Posterior cingulate gyrus (tissue), 11 donors: ENCODE measurements at regions not wholly inside any gene's neighbourhood (a gene's known extent, or its start where the extent isn't known, plus 50 kb on each side); places are given as distances from the start of the nearest gene placed in this dataset.

Experiments
- DNase-seq, 10 donors: peaks; one replicate each; pipeline versions ENCODE4 v3.0.0 to v3.0.0-alpha.2; 2020 to 2021; ENCODE audit warnings: mixed read lengths in 3 of 10
- intact Hi-C: fragments of 100-400 bp; cut with DNase I; formaldehyde crosslinking; loops from one replicate; pipeline ENCODE4 v1.15.1; 2023

- peak in 1 of 10 donors; percentile 36 for DNase-seq
- intact Hi-C loops = no loop called here
These were observed 289.2 kb downstream of the MN1 start for GRCh38 chr22:27512283-27512761.

- intact Hi-C loops = no loop called here
- DNase-seq = no peak
These were observed 288.5 kb downstream of the MN1 start for GRCh38 chr22:27513021-27513420.

GRCh38 chr22:27514601-27515523 is 286.7 kb downstream of the MN1 start:
- intact Hi-C loops = no loop called here
- peak in 1 of 10 donors; percentile 20 for DNase-seq

GRCh38 chr22:27517361-27518155 is 284.0 kb downstream of the MN1 start:
- DNase-seq = peak in 1 of 10 donors; percentile 10
- intact Hi-C loops = no loop called here

GRCh38 chr22:27518531-27519340 is 282.8 kb downstream of the MN1 start:
- DNase-seq = peak in 1 of 10 donors; percentile 67
- intact Hi-C loops = no loop called here

- peak in 1 of 10 donors; percentile 9 for DNase-seq
- intact Hi-C loops = no loop called here
These were observed 277.8 kb downstream of the MN1 start for GRCh38 chr22:27523711-27524110.

GRCh38 chr22:27525711-27526110 is 275.8 kb downstream of the MN1 start:
- DNase-seq = no peak
- intact Hi-C loops = no loop called here

GRCh38 chr22:27526901-27527300 is 274.7 kb downstream of the MN1 start:
- peak in 1 of 10 donors; percentile 69 for DNase-seq
- intact Hi-C loops = no loop called here

- intact Hi-C loops = no loop called here
- no peak for DNase-seq
These were observed 269.6 kb downstream of the MN1 start for GRCh38 chr22:27531782-27532530.

- intact Hi-C loops = no loop called here
- peak in 1 of 10 donors; percentile 19 for DNase-seq
These were observed 268.3 kb downstream of the MN1 start for GRCh38 chr22:27533105-27533745.

GRCh38 chr22:27534720-27535125 is 266.8 kb downstream of the MN1 start:
- intact Hi-C loops = no loop called here
- DNase-seq = peak in 1 of 10 donors; percentile 14

- intact Hi-C loops = no loop called here
- no peak for DNase-seq
These were observed 266.1 kb downstream of the MN1 start for GRCh38 chr22:27535452-27535851.

- intact Hi-C loops = no loop called here
- DNase-seq = peak in 1 of 10 donors; percentile 78
These were observed 264.1 kb downstream of the MN1 start for GRCh38 chr22:27537501-27537900.

GRCh38 chr22:27538666-27539065 is 262.9 kb downstream of the MN1 start:
- intact Hi-C loops = no loop called here

GRCh38 chr22:27540247-27540646 is 261.3 kb downstream of the MN1 start:
- DNase-seq = no peak
- intact Hi-C loops = no loop called here

More at GRCh38 chr22:27538666-27539065, 262.9 kb downstream of the MN1 start:
- no peak for DNase-seq

GRCh38 chr22:27540656-27541396 is 260.7 kb downstream of the MN1 start:
- intact Hi-C loops = no loop called here
- DNase-seq = no peak

- intact Hi-C loops = no loop called here
- DNase-seq = no peak
These were observed 259.7 kb downstream of the MN1 start for GRCh38 chr22:27541836-27542235.

GRCh38 chr22:27542602-27543001 is 259.0 kb downstream of the MN1 start:
- no peak for DNase-seq
- intact Hi-C loops = no loop called here
